Naive B cell (primary cell): ENCODE measurements at regions not wholly inside any gene's neighbourhood (a gene's known extent, or its start where the extent isn't known, plus 50 kb on each side); places are given as distances from the start of the nearest gene placed in this dataset.
"Not testable (repeated sequence)": the region's sequence is repeated elsewhere in the genome, so short reads cannot be mapped to it uniquely, and the experiment has no call there.

Experiments used
- ATAC-seq, 2 donors: fragments of 150-1000 bp; cut with Tn5 transposase; 2 replicates each; pipeline ENCODE4 v1.10.0; 2021; ENCODE audit warnings: low read depth in 2 of 2, mild to moderate bottlenecking in 2 of 2, moderate library complexity in 2 of 2
- DNase-seq: peaks from one replicate; pipeline ENCODE4 v3.0.0; 2022
- H3K27ac Mint-ChIP-seq, 6 donors: one replicate each; pipeline ENCODE4 v1.8.0; 2020 to 2022; ENCODE audit warnings: mild to moderate bottlenecking in 6 of 6, mixed read lengths in 6 of 6, moderate library complexity in 5 of 6, inconsistent platforms in 2 of 6
- H3K27me3 Mint-ChIP-seq, 3 donors: one replicate each; pipeline ENCODE4 v1.8.0; 2021 to 2022; ENCODE audit warnings: mixed read lengths in 3 of 3, mild to moderate bottlenecking in 1 of 3
- H3K36me3 Mint-ChIP-seq, 2 donors: one replicate each; pipeline ENCODE4 v1.8.0; 2020 to 2022; ENCODE audit warnings: mixed read lengths in 2 of 2, inconsistent platforms in 1 of 2, mild to moderate bottlenecking in 1 of 2
- H3K4me1 Mint-ChIP-seq, 3 donors: one replicate each; pipeline ENCODE4 v1.8.0; 2020 to 2022; ENCODE audit warnings: mixed read lengths in 3 of 3, inconsistent platforms in 1 of 3, mild to moderate bottlenecking in 1 of 3, moderate library complexity in 1 of 3
- H3K4me3 Mint-ChIP-seq, 8 donors: one replicate each; pipeline ENCODE4 v1.8.0; 2020 to 2022; ENCODE audit warnings: mild to moderate bottlenecking in 8 of 8, mixed read lengths in 8 of 8, moderate library complexity in 8 of 8, inconsistent platforms in 2 of 8
- H3K9me3 Mint-ChIP-seq, 7 donors: one replicate each; pipeline ENCODE4 v1.8.0; 2020 to 2022; ENCODE audit warnings: mixed read lengths in 7 of 7, mild to moderate bottlenecking in 5 of 7, inconsistent platforms in 2 of 7, moderate library complexity in 1 of 7

DNA sequence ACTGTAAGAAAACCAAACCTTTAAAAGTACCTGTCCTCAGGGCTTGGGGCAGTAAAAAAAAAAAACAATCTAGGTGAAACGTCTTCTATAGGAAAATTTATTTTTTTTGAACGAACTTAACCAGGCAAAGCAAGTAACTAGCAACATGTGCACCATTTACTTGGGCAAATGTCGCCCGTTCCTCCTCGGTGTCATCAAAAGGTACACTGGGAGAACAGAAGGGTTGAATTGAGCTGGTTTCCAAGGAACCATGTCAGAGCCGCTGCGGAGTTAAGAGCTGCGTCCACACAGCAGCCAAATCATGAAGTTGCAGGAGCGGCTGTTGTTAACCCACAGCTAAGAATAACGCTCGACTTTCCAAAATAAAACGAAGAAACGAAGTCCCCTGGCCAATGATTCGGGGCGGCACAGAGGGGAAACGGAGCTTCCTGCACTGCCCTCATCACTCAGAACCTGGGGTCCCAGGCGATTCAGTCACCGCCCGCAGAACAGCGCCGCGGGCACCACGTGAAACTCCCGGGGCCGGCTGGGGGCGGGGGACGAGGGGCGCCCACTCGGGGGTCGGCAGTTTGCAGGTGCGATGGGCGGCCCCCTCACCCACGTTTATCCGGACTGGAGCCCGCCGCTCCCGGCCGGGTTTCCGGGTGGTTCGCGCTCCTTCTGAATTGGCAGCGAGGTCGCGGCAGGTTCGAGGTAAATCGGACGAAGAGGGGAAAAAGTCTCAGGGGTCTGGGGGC, 53.6 kb upstream of the PLGLB1 start:
- peak; percentile 43 for DNase-seq
- not testable (repeated sequence) for ATAC-seq, H3K9me3 Mint-ChIP-seq, H3K27me3 Mint-ChIP-seq, H3K36me3 Mint-ChIP-seq
- H3K4me1 Mint-ChIP-seq: peaks cover 5 to 14% (median 8%) of the 10 kb centered on the region in 3 donors
- H3K27ac Mint-ChIP-seq: peak overlapping the region in 5 of 6 donors; percentile 37 to 95 (median 89)
- H3K4me3 Mint-ChIP-seq: peak overlapping the region; percentile 85 to 94 (median 88)

DNA sequence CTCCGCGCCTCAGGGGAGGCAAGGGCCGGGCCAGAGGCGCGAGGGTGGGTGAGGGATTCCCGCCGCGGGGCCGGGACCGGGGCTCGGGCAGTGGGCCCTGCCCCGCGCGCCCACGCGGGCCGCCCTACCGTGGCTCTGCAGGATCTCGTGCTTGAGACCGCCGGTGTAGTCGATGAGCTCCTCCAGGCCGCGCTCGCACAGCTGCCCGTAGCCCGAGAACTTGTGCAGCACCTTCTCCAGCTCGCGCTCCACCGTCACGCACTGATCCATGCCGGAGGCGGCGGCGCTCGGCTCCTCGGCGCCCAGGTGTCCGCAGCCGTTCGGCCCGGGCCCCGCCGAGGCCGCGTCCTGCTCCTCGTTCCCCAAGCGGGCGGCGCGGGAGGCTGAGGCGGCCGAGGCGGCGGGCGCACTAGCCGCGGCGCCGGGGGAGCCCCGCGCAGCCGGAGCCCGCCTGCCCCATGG, 54.2 kb upstream of the PLGLB1 start:
- not testable (repeated sequence) for H3K36me3 Mint-ChIP-seq, H3K9me3 Mint-ChIP-seq, H3K4me1 Mint-ChIP-seq, H3K27me3 Mint-ChIP-seq
- peak; percentile 39 to 43 for ATAC-seq
- peak overlapping the region in 2 of 6 donors; percentile 78 to 93 for H3K27ac Mint-ChIP-seq
- peak overlapping the region; percentile 70 to 93 (median 88) for H3K4me3 Mint-ChIP-seq
- peak; percentile 73 for DNase-seq

DNA sequence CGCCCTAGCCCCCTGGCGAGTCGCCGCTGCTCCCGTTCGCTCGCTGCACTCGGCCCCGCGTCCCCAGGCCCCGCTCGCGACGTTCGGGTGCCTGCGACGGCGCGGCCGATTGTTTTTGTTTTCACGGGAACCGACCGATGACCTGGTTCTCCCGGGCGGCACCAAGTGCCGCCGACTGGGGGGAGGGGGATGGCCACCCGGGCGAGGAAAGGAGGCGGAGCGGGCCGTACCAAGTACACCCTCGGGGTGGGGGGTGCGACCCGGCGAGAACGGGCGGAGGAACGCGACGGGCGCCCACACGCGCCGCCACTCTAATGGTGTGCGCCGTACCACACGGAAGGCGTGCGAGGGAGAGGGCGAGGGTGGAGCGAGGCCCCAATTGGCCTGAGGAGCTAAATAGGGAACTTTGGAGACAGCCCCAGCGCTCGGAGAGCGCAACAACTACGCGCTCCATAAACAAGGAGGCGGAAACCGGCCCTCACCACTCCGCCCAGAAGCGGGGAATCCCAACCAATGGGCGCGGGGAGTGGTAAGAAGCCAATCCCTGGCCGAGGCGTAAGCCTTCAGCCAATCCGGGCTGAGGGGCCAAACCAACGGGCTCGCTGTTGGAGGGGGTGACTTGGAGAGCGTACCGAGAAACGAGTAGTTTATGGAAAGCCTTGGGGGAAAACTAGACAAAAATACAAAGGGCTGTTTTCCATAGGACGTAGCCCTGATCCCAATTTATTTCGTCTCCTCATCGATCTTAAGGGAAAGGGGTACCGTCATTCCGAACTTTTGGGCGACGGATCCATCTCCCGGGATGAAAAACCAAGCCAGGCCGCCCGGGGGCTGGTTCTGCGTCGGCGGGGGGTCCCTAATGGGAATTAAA, 54.8 kb upstream of the PLGLB1 start:
- not testable (repeated sequence) for H3K4me1 Mint-ChIP-seq, H3K9me3 Mint-ChIP-seq, H3K36me3 Mint-ChIP-seq, H3K27me3 Mint-ChIP-seq
- peak overlapping the region; percentile 88 to 97 (median 94) for H3K27ac Mint-ChIP-seq
- DNase-seq (peak; percentile 93), ATAC-seq (peak; percentile 83)
- H3K4me3 Mint-ChIP-seq: peak overlapping the region; percentile 86 to 96 (median 93)

- not testable (repeated sequence) for H3K36me3 Mint-ChIP-seq, ATAC-seq, H3K27me3 Mint-ChIP-seq, H3K4me1 Mint-ChIP-seq, DNase-seq, H3K9me3 Mint-ChIP-seq
- Mint-ChIP-seq H3K4me3 (peak overlapping the region; percentile 86 to 96 (median 93)), H3K27ac (peak overlapping the region in 5 of 6 donors; percentile 93 to 97 (median 95))
Measured at GRCh38 chr2:87077124-87077446, 55.4 kb upstream of the PLGLB1 start.

GRCh38 chr2:87081727-87082126, 60.1 kb upstream of the PLGLB1 start:
- not testable (repeated sequence) for H3K9me3 Mint-ChIP-seq, H3K4me1 Mint-ChIP-seq, H3K27me3 Mint-ChIP-seq, H3K27ac Mint-ChIP-seq, H3K36me3 Mint-ChIP-seq, H3K4me3 Mint-ChIP-seq, DNase-seq, ATAC-seq

DNA sequence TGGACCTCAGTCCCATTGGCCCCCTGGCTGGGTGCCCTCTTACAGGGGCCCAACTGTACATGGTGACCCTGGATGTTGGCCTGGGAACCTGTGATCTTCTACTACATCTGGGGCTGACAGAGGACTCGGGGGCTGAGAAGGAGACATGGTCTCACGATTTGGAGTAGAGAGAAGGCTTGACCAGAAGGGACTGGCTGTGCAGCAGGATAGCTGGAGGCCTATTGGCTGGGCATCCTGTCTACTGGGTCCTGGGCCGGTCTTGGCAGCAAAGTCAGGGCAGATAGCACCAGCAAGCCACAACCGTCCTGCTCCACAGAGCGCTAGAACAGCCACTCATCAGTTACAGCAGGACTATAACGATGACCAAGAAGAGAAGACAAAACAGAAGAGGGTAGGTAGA, 66.4 kb upstream of the PLGLB1 start:
- not testable (repeated sequence) for ATAC-seq, H3K4me3 Mint-ChIP-seq

GRCh38 chr2:87089401-87089800, 67.8 kb upstream of the PLGLB1 start:
- H3K4me3 Mint-ChIP-seq: peak overlapping the region in 1 of 8 donors; percentile 33
- not testable (repeated sequence) for H3K4me1 Mint-ChIP-seq, DNase-seq, H3K27me3 Mint-ChIP-seq, ATAC-seq, H3K27ac Mint-ChIP-seq, H3K36me3 Mint-ChIP-seq, H3K9me3 Mint-ChIP-seq

More for the DNA sequence above, 66.4 kb upstream of the PLGLB1 start:
- not testable (repeated sequence) for H3K36me3 Mint-ChIP-seq, H3K4me1 Mint-ChIP-seq, H3K27ac Mint-ChIP-seq, H3K9me3 Mint-ChIP-seq, DNase-seq, H3K27me3 Mint-ChIP-seq

- not testable (repeated sequence) for H3K27ac Mint-ChIP-seq, H3K36me3 Mint-ChIP-seq, H3K9me3 Mint-ChIP-seq, H3K4me1 Mint-ChIP-seq, DNase-seq, H3K4me3 Mint-ChIP-seq, ATAC-seq, H3K27me3 Mint-ChIP-seq
Measured at GRCh38 chr2:87093252-87093651, 71.6 kb upstream of the PLGLB1 start.

DNA sequence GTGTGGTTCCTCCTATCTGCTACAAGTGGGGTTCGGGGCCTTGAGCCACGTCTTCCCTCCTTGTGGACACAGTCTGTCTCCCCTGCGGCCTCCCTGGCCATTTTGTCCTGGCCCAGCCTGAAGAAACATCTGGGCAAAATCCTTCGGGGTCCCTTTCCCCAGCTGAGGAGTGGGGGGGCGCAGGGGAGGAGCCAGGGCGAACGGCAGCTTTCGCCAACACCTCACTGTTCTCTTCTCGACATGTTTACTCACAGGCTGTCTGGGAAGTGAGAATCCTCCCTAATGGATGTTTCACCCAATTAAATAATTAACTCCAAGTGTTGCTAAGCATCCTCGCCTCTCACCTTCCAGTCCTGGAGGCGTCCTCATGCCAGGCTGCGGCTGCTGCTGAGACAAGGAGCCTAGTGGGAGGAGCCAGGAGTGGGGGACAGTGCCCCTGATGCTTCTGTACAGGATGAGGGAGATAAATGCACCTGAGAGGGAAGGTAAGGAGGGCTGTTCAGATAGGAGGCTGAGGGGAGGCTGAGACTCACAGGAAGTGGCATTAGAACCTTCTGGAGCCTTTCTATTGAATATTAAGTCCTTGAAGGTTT, 72.4 kb upstream of the PLGLB1 start:
- DNase-seq, H3K9me3 Mint-ChIP-seq, ATAC-seq, H3K4me3 Mint-ChIP-seq, H3K27ac Mint-ChIP-seq, H3K4me1 Mint-ChIP-seq, H3K27me3 Mint-ChIP-seq, H3K36me3 Mint-ChIP-seq: not testable (repeated sequence)

GRCh38 chr2:87095804-87096203, 74.2 kb upstream of the PLGLB1 start:
- H3K4me3 Mint-ChIP-seq, DNase-seq, ATAC-seq, H3K9me3 Mint-ChIP-seq, H3K27me3 Mint-ChIP-seq, H3K27ac Mint-ChIP-seq, H3K4me1 Mint-ChIP-seq, H3K36me3 Mint-ChIP-seq: not testable (repeated sequence)

- H3K9me3 Mint-ChIP-seq, H3K4me3 Mint-ChIP-seq, H3K4me1 Mint-ChIP-seq, H3K27me3 Mint-ChIP-seq, DNase-seq, ATAC-seq, H3K36me3 Mint-ChIP-seq, H3K27ac Mint-ChIP-seq: not testable (repeated sequence)
Measured at GRCh38 chr2:87128761-87129553, 107.3 kb upstream of the PLGLB1 start.

DNA sequence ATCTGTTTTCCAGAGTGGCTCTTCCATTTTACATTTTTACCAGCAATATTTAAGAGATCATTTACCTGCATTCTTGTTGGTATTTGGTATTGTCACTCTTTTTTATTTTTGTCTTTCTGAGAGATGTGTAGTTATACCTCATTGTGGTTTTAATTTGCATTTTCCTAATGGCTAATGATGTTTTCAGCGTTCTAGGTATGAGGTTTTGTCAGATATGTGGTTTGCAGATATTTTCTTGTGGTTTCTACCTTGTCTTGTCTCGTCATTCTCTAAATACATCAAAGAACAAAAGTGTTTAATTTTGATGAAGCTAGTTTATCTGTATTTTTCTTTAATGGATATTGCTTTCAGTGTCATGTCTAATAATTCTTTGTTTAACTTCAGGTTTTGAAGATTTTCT, 110.9 kb upstream of the PLGLB1 start:
- ATAC-seq, H3K4me1 Mint-ChIP-seq, H3K4me3 Mint-ChIP-seq, DNase-seq, H3K27me3 Mint-ChIP-seq, H3K9me3 Mint-ChIP-seq, H3K36me3 Mint-ChIP-seq, H3K27ac Mint-ChIP-seq: not testable (repeated sequence)

DNA sequence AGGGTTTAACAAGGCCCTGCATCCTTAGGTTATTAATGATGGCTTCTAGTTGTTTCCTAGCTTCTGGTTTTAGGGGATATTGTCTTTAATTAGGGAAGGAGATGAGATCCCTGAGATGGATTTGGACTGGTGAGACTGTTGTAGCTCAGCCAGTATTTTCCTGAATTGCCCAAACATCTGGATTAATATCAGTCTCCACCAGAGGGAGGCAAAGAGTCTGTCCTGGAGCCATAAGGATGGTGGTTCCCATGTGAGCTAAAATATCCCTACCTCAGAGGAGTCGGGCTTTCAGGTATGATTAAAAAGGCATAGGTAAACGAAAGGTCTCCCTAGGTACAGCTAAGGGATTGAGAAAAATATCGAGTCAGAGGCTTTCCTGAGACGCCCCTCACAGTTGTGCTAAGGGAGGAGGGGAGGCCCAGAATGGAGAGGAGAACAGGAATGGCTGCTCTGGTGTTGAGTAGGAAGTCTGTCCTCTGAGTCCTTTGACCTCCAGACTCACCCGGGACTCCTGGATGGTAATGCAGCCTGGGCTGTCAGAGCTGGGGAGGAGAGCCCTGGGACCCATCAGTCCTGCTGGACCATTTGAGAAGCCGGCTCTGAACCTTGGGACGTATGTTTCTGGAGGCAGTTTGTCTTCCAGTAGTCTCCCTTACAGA, 130.3 kb upstream of the PLGLB1 start:
- H3K4me1 Mint-ChIP-seq, DNase-seq, H3K4me3 Mint-ChIP-seq, H3K9me3 Mint-ChIP-seq, H3K27ac Mint-ChIP-seq, H3K36me3 Mint-ChIP-seq, H3K27me3 Mint-ChIP-seq, ATAC-seq: not testable (repeated sequence)
